GM19452 (cell line): ENCODE measurements at regions not wholly inside any gene's neighbourhood (a gene's known extent, or its start where the extent isn't known, plus 50 kb on each side); places are given as distances from the start of the nearest gene placed in this dataset.
"Not testable (repeated sequence)": the region's sequence is repeated elsewhere in the genome, so short reads cannot be mapped to it uniquely, and the experiment has no call there.

Experiments
- ATAC-seq: cut with Tn5 transposase; IDR thresholded peaks from one replicate; pipeline ENCODE4 v1.9.1; 2021; ENCODE audit not compliant: unreplicated experiment

GRCh38 chr4:106541253-106541652 lies 172.7 kb upstream of the GIMD1 start:
- ATAC-seq = no peak

DNA sequence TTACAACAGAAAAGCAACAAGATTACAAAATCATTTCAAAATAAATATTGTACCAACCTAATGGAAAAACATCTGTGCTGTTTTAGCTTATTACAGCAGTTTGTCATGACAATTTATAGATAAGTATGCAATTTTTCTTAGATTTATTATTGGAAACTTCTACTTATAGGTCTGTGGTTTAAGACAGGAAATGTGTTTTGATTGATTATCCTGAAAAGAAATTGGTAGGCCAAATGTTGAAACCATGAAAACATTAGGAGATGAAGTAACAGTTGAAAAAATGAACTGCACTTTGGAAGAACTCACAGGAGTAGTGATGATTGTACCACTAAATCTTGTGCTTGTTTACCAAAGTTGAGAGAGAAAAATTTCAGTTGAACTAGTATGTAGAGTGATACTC lies 162.2 kb upstream of the GIMD1 start:
- ATAC-seq = no peak

- no peak for ATAC-seq
Measured at GRCh38 chr4:106530024-106530361, 161.4 kb upstream of the GIMD1 start.

DNA sequence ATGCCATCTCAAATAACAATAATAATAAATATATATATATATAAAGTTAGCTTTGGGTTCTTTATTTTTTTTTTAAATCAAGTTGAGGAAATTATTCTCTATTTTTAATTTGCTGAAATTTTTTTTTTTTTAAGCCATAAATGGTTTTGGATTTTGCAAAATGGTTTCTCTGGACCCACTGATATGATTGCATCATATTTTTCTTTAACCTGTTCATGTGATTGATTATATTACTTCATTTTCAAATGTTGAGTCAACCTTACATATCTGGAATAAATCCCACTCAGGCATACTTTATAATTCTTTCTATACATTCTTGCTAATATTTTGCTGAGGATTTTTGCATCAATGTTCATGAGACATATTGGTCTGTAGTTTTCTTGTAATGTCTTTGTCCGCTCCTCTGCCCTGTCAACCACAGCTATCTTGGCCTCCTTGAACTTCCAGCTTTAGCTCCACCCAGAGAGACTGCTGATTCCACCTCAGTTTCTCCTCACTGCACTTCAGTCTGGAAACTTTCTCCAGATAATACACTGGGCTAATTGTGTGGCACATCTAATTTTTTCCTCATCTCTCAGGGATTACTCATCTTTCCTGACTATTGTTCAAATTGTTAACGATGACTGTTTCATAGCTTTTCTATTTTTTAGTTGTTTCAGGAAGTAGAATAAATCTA lies 160.9 kb upstream of the GIMD1 start:
- ATAC-seq = no peak

DNA sequence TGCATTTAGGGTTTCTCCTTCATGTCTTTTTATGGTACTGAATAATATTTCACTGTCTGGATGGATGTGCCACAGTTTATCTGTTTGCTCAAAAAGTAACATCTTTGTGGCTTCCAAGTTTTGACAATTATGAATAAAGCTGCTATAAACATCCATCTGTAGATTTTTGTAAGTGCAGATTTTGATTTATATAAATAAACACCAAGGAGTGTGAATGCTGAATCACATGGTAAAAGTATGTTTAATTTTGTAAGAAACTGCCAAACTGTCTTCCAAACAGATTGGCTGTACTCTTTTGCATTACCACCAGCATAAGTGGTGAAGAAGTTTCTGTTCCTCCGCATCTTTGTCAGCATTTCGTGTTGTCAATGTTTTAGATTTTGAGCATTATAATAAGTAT lies 158.7 kb upstream of the GIMD1 start:
- no peak for ATAC-seq

- not testable (repeated sequence) for ATAC-seq
Measured at GRCh38 chr4:106525425-106525824, 156.8 kb upstream of the GIMD1 start.

GRCh38 chr4:106524772-106525171 lies 156.2 kb upstream of the GIMD1 start:
- not testable (repeated sequence) for ATAC-seq

GRCh38 chr4:106522839-106523238 lies 154.3 kb upstream of the GIMD1 start:
- no peak for ATAC-seq

- ATAC-seq = no peak
Measured at GRCh38 chr4:106512706-106513105, 144.1 kb upstream of the GIMD1 start.

DNA sequence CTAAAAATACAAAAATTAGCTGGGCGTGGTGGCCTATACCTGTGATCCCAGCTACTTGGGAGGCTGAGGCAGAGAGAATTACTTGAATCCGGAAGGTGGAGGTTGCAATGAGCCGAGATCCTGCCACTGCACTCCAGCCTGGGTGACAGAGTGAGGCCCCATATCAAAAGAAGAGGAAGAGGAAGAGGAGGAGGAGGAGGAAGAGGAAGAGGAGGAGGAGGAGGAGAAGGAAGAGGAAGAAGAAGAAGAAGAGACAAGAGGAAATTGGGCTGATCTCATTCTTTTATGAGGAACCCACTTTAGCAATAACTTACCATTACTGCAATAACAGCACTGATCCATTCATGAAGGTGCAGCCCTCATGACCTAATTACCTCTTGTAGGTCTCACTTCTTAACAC lies 138.9 kb upstream of the GIMD1 start:
- ATAC-seq = no peak

DNA sequence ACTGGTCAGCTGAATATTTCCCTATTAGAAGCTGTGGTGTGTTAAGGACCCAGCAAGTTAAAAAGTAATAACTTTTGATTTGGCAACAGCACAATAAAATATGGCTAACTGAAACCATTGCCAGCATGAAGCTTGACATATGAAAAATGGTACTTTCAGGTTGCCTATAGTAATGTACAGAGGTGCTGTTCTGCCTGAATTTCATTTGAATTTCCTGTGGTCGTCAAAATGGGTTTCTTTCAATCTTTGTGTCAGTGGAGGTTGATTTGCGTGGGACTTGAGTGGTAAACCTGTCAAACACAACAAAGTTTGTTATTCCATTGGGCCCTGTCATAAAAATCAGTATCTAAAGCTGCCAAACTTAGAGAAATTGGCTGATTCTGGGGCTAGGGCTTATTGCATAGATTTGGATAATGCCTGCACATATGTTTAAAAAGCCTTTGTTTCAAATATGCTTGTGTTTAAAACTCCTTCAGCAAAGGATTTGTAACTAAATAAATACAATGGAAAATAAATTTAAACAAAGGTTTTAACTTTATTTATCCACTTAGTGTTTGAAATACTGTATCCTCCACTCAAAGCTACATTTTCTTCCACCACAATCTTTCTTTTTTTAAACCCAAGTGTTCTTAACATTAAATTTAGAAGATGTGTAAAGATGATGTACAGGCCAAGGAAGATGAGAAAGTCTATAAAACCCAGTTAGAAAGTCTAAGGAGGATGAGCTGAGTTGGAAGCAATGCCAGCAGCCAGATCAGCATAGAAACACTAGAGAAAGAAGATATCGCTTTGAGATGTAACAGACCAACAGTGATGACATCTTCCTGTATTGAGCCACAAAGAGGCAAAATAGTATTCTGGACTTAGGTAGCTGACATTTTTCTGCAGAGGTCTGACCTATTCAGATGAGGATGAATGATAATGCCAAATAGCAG lies 134.8 kb upstream of the GIMD1 start:
- no peak for ATAC-seq

- ATAC-seq = peak; percentile 83
Measured at GRCh38 chr4:106502106-106502699, 133.6 kb upstream of the GIMD1 start.

DNA sequence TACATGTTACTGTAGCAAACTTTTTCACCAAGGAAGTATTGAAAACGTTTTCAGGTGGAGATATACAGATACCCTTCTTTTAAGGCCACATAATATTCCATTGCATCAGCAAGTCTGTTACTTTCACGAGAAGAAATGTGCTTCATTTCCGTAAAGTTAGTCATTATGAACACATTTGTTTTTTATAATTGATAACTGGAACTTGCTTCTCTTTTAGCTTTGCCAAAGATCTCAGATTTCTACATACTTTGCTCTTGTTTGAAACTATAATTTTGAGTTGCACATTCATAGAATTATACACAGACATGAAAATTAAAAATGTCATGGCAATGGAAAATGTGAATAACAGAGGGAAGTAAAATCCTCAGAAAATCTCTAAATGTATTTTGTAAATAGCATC lies 128.7 kb upstream of the GIMD1 start:
- no peak for ATAC-seq

DNA sequence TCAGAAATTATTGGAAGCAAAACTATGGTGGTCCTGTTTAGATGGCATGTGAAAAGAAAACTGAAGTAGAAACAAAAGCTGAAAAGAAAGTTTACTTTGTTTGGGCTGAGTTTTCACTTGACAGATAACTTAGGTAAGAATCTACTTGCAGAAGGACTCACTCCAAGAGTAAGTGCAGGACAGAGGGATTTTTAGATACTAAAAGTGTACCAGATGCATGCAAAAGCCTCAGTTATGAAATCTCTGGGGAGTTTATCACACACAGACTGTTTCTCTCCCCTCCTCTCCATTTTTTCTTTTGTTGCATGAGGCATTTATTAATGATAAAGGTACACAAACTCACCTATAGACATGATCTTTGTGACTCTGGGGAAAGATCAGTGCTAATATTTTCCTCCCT lies 127.5 kb upstream of the GIMD1 start:
- no peak for ATAC-seq

GRCh38 chr4:106495476-106495875 lies 126.9 kb upstream of the GIMD1 start:
- ATAC-seq = no peak

DNA sequence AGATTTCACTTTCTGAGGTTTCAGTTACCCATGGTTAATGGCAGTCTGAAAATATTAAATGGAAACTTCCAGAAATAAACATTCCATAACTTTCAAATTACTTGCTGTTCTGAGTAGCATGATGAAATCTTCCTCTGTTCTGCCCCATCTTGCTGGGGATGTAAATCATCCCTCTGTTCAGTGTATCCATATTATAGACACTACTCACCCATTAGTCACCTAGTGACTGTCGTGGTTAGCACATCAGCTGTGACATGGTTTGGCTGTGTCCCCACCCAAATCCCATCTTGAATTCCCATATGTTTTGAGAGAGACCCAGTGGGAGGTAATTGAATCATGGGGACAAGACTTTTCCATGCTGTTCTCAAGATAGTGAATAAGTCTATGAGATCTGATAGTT lies 125.5 kb upstream of the GIMD1 start:
- ATAC-seq = no peak

GRCh38 chr4:106493086-106493485 lies 124.5 kb upstream of the GIMD1 start:
- no peak for ATAC-seq

GRCh38 chr4:106486533-106486932 lies 118.0 kb upstream of the GIMD1 start:
- ATAC-seq = no peak

GRCh38 chr4:106481801-106482200 lies 113.2 kb upstream of the GIMD1 start:
- no peak for ATAC-seq

DNA sequence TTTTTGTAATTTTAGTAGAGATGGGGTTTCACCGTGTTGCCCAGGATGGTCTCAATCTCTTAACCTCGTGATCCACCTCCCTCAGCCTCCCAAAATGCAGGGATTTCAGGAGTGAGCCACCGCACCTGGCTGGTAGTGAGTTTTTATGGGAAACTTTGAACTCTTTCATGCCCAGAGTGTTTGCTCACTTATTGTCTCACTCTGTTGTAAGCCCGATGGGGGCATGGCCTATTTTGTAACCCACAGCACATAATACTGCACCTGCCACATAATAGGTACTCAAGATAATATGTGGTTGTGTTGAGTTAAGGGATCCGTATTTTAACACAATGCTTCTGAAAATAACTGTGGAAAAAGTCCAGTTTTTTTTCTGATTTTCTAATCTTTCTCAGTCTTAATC lies 109.6 kb upstream of the GIMD1 start:
- ATAC-seq = no peak

DNA sequence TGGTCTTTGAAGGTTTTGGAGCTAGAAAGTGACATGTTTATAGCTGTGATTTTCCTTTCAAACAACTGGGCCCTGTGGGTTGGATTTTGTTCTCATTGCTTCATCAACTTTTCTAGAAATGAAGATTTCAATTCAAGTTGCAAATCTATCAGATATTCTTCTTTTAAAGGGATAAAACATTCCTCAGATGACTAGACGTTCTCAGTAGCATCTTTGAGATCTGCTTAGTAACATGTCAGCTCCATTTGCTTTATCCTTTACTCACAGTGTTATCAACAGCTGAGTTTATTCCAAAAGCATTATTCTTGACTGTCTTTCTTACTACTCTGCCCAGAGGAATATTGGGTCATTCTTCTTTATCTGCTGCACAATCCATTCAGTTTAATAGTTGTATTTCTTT lies 108.2 kb upstream of the GIMD1 start:
- ATAC-seq = no peak

- no peak for ATAC-seq
Measured at GRCh38 chr4:106473515-106473914, 104.9 kb upstream of the GIMD1 start.
